Stromal cell of bone marrow (primary cell): ENCODE measurements at regions not wholly inside any gene's neighbourhood (a gene's known extent, or its start where the extent isn't known, plus 50 kb on each side); places are given as distances from the start of the nearest gene placed in this dataset.
A peak's percentile ranks its signal among the peaks of the same experiment; 100 is the strongest.

ENCODE experiments used
- DNase-seq: peaks from one replicate; pipeline ENCODE4 v3.0.0-alpha.2; 2012; ENCODE audit warnings: low read depth

DNA sequence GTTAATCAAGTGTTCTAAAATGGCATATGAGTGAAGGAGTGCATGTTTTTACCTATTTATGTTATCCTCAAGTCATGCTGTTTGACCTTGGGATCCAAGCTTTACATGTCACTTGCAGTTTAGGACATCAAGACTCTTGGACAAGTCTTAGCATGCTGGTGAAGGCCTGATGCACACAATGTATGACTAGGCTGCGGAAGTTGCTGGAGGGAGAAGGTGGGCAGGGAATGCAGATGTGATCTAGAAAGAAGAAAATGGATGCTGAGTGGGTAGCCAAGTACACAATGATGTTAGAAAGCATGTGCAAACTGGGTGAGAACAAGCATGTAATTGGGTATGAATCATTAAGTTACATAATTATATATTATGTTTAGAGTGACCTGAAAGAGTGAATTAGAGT is 301.8 kb downstream of the BRINP2 start:
- DNase-seq, result no peak

DNA sequence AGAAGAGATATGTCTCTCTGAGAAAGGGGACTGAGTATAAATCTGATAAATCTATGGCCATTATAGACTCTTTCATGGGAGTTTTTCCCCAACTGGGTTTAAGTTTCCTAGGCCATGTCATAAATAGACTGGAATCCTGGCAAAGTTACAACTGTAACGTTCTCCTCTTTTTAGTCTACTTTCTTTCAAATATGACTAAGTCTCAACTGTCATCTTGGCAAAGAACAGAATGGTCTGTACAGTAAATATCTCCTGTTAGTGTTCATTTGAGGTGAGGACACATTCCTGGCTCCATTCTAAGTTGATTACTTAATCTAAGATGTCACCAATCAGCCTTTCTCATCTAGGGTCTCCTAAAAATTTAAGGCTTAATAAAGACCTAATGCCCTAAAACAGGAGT is 300.5 kb downstream of the BRINP2 start:
- peak; percentile 4 for DNase-seq

DNA sequence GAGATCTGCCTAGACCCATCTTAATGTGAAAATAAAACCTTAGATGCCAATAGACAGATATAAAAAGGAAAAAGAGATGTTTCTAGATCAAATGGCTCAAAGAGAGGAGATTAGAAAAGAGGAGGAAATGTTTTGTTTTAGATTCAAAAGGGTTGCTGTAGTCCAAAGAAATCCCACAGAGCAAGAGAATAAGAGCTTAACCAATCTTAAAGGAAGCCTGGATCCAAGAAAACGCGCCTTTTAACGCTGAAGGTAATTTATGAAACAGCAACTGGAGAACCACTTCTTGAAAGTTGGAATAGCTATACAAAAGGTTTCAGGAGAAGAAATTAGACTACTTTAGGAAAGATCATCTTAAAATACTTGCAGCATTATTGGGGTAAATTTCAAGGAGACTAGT is 298.8 kb downstream of the BRINP2 start:
- no peak for DNase-seq

DNA sequence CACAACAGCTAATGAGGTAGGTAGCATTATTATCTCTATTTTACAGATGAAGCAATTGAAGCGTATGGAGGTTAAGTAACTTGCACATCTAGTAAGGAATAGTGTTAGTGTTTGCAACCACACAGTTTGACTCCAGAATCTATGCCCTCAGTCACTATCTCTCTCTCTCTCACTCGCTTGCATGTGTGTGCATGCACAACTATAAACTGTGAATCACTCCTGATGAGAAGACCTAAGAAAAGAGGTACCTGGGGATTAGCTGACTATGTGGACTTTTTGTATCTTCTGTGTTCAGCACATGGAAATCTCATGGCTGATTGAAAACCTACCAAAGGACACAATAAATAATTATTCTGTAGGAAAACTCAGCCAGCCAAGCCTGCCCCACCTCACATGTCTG is 295.5 kb downstream of the BRINP2 start:
- DNase-seq, result no peak

- DNase-seq, result no peak
These were observed 293.9 kb downstream of the BRINP2 start for GRCh38 chr1:177464686-177465085.

DNA sequence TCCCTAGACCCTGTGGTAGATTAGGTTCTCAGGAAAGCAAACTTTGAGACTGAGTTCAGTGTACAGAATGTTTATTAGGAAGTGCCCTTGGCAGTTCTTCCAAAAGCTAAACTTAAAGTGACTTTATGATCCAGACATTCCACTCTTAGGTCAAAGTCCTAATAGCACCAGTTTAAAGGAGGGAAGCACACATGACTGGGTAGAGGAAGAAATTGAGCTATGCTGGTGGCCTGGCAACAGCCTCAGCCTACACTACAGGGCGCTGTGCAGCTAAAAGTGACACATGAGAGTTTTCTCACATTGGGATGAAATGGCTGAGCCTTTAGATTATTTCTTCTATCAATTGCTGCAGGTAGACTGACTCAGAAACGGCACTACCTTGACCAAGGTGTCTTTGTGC is 280.4 kb downstream of the BRINP2 start:
- no peak for DNase-seq

GRCh38 chr1:177448652-177449357 is 278.0 kb downstream of the BRINP2 start:
- DNase-seq, result peak; percentile 8

- DNase-seq, result no peak
These were observed 277.4 kb downstream of the BRINP2 start for GRCh38 chr1:177448036-177448615.

DNA sequence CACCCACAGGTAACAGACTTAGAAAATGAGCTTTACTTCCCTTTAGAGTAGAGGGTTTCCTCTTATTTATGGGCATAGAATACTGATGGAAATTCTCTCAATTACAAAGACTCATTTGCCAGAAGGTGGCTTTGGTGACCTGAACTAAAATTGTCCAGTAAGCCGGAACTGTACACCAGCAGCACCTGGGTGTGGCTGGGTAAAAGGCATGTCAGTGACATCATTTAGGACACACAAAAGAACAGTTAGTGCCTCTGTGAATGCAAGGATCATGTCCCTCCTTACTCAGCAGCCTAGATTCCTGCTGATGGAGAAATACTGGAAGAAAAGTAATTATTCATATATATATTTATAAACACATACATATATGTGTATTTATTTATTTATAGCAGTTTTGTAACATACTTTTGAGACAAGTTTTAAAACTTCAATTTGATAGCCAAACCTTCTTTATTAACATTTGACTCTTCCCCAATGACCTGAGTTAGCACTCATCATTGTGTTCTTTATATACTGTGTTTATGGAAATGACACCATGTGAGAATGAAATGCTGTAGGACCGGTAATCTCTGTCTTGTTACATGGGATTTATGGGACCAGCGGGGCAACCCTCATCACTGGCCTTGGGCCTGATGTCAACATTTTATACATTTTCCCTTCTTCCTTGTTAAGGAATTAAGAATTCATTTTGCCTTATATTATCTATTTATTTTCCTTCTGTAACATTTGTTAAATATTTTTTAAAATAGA is 274.4 kb downstream of the BRINP2 start:
- DNase-seq, result no peak

DNA sequence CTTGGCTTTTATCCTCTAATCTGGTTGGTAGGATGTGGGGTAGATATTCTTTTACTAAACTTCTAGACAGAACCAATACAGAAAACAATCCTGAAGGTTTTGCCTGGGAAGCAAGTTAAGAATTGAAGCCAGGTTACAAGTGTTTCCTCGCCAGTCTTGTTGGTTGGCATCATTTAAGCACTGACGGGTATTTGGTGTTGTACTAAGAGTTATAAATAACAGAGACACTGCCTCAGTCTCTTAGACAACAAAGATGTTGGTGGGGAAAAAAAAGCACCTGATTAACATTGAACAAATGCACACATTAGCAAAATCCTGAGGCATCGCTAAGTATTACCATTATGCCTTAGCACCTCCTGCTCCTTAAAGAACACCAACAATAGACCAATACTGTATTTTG is 272.2 kb downstream of the BRINP2 start:
- no peak for DNase-seq

GRCh38 chr1:177442584-177442983 is 271.8 kb downstream of the BRINP2 start:
- no peak for DNase-seq

DNA sequence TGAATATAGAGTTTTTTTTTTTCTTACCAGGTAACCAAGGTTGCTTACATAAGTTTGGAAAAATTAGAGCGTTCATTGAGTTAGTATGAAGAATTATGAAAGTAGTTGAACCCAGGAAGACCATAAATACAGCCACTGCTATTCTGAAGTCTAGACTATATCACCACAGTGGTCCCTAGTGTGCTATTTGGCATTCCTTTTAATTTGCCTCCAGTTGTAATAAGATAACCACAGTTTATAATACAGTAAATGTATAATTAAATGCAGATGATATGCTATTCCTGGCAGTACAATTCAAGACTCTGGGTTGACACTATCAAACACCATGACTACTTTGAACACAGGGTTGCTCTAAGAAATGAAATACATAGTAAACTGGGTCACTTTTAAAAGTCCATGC is 270.5 kb downstream of the BRINP2 start:
- no peak for DNase-seq

- no peak for DNase-seq
These were observed 270.1 kb downstream of the BRINP2 start for GRCh38 chr1:177440821-177441220.

DNA sequence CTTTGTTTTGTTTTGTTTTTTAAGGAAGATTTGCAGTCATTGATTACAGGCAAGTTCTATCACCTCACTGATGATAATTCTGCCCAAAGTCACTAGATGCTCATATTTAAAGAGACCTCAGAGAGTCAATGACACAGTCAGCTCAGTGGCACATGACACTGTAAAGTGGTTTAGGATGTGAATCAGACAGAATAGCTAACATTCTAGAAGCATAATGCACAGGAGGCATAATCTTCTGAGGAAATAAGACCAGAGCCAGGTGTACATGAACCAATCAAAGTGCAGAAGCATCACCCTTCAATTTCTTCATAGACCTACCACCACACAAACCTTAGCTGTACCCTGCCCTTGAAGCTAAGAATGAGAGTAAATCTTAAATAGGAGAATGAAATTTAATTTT is 268.5 kb downstream of the BRINP2 start:
- DNase-seq, result no peak

DNA sequence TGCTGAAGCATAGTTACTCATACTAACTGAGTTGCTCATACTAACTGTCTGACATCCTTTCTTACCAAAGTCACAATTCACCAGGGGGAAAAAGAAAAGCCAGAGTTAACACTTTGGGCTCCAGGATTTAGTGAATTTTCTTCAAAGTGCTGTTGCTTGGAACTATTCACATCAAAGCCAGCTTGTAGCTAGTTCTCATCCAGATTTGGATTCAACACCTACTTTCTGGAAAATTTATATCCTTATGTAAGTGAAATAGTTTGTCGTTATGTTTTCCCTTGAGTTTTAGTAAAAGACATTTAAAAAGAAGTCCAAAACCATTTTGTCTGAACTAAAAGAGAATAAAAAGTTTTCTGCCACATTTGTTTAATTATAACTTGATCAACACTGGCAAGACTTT is 264.6 kb downstream of the BRINP2 start:
- DNase-seq, result no peak

DNA sequence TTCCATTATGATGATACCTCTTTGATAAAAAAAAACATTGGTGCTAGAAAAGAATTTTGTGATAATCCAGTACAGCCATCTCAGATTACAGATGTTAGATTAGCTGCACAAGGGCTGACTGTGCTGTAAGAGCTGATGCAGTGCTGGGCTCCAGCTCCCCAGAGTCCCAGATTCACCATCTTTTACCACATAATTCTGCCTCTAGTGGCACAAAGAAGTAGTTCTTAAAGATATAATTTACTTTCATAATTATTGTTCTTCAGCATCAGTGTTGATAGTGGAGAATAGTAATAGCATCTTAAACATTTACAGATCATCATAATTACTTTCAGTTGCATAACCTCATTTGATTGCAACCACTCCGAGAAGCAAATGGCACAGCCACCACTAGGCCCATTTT is 262.1 kb downstream of the BRINP2 start:
- peak; percentile 2 for DNase-seq

GRCh38 chr1:177431123-177431522 is 260.4 kb downstream of the BRINP2 start:
- DNase-seq, result no peak

GRCh38 chr1:177429234-177429633 is 258.5 kb downstream of the BRINP2 start:
- no peak for DNase-seq

- DNase-seq, result no peak
These were observed 257.1 kb downstream of the BRINP2 start for GRCh38 chr1:177427811-177428210.

DNA sequence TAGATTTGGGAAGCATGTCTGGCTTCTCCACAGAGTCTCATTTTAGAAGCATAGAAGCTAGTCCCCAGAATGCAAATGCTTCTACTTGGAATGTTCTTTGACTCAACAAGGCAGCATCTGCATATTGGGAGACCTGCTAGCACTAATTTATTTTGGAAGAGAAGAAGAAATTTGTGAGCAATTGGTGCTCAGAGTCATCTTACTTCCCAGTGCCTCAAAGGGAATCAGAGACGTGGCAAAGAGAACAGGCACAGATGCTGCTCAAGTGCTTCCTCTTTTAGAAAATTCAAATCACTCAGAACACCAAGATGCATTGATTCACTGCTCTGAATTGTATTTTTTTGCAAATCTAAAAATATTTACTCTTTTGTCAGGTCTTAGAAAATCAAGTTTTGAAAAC is 255.7 kb downstream of the BRINP2 start:
- no peak for DNase-seq

DNA sequence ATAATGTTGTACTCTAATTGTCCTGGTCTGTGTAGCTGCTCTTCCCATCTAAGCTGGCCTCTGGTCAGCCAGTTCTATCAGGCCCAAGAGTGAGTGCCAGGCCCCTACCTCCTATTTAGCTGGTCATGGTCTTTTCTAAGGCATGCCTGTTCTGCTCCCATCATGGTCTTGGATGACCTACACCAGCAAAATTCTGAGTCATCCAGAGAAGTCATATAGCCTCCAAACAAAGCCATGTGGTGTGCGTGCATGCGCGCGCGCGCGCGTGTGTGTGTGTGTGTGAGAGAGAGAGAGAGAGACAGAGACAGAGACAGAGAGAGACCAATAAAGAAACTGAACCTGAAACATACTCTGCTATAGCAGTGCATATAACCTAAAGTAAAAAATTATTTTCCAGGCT is 254.4 kb downstream of the BRINP2 start:
- DNase-seq, result no peak

GRCh38 chr1:177424744-177425143 is 254.0 kb downstream of the BRINP2 start:
- peak; percentile 10 for DNase-seq

DNA sequence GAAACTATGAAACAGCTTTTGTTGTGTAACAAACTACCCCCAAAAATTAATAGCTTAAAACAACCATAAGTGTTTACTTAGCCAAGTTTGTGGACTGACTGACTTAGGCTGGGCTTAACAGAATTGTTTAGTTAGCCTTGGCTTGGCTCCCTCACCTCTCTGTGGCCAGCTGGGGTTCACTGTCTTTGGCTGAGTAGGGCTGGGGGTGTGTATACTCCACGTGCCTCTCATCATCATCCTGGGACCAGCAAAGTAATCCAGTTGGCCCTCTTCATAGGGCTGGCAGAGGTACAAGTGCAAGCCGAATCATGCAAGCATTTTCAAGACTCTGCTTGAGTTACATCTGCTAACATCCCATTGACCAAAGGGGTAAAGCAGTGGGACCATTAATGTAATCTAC is 252.3 kb downstream of the BRINP2 start:
- peak; percentile 6 for DNase-seq
